Hematopoietic multipotent progenitor cell (in vitro differentiated cells): ENCODE measurements at regions not wholly inside any gene's neighbourhood (a gene's known extent, or its start where the extent isn't known, plus 50 kb on each side); places are given as distances from the start of the nearest gene placed in this dataset.
"Not testable (repeated sequence)": the region's sequence is repeated elsewhere in the genome, so short reads cannot be mapped to it uniquely, and the experiment has no call there.

Experiments used
- DNase-seq, 3 donors: peaks; one replicate each; pipeline ENCODE4 v3.0.0-alpha.2; 2011 to 2015; ENCODE audit warnings: low read depth in 2 of 3, low spot score in 2 of 3

DNA sequence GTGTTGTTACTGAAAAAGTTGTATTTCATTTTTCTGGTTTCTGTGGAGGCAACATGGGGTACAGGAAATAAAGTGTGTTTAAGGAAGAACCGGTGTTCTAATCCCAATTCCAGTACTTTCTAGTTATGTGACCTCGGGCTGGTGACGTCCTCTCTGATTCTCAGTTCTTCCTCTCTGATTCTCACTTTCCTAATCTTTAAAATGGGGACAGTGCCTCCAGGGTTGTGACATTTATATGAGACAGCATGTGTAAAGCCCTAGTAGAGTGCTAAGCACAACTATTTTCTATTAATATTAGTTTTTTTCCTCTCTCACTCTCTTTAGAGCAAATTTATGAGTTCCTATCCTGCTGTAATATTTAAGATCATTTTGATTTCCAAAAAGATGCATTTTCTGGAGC, 50.9 kb upstream of the PTPDC1 start:
- DNase-seq: no peak

DNA sequence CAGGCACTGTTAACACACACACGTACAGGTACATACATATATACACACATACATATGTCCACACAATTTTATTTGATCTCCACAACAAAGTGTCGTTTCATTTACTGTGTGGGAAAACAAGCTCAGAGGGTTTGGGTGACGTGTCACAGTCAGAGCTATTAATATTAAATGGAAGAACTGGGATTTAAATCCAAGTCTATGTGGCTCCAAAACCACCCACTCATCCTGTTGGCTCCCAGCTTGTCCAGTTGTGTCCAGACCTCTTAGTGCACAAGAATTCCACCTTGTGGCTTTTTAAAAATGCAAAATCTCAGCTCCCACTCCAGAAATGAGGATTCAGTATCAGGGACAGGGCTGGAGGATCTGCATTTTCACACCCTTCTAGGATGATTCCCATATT, 52.3 kb upstream of the PTPDC1 start:
- no peak for DNase-seq

DNA sequence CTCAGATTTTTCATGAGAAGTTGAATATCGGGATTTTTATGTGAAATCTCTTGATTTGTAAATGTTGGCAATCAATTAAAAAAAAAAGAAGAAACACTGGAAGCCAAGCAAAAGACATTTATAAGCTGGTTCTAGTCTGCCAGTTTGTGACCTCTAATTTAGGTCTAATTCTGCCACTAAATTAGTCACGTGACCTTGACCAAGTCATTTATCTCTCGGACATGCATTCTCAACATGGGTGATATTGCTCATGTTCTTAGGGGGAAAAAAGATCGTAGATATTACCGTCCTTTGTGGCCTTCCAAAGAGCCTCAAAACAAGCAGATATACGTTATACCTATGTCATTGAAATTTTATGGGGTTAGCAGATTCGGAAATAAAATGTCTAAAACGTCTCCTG, 52.9 kb upstream of the PTPDC1 start:
- DNase-seq: no peak

DNA sequence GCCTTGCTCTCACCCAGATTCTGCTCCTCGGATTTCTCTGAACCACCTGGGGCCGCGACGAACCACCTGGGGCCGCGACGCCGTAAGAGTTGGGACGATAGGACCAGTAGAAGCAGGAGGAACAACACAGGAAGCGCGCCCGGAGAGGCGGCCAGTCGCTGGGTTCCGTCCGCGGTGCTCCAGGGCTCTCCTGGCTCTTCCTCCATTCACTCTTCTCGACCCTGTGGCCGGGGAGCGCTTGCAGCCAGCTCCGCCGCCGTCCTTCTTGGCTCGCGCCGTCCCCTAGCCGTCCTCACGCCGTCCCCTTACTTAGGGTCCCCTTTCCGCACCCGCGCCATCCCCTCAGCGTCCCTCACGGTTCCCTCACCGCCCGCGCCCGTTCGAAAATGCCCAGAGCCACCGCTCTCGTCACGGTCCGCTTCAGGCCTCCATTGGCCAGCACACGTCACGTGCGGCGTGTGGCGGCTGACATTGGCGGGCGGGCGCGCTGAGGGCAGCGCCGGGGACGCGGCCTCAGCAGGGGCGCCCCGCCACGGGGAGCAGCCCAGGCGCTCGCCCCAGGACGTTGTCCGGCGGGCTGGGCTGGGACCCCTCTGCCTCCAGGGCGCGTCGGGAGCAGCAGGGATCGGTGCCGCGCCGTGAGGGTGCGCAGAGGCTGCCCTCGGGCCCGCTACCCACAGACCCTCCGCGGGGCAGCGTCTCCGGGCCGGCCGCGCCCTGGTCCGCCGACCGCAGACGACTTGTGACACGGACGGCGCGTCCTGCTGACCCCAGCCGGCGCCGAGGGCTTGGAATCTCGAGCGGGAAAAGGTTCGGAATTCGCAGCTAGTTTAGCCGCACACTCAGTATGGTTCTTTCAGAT, 53.7 kb upstream of the PTPDC1 start:
- DNase-seq: peak; percentile 58 to 87 (median 77)

DNA sequence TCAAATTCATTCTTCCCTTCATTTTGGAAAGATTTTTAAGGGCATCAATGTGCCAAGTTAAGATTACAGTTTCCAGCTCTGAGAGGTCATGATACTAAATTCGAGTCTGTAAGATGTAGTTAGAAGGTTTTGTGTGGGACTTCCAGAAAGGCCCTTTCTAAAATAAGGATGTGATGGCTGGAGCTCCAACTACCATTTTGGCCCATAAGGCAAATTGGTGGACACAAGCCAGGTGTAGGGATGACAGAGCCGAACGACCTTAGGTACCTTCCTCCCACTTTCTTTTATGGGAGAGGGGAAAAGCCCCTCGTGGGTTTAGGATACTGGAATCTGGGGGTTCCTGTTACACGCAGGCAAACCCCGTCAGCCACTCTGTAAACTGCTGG, 54.3 kb upstream of the PTPDC1 start:
- DNase-seq: no peak

DNA sequence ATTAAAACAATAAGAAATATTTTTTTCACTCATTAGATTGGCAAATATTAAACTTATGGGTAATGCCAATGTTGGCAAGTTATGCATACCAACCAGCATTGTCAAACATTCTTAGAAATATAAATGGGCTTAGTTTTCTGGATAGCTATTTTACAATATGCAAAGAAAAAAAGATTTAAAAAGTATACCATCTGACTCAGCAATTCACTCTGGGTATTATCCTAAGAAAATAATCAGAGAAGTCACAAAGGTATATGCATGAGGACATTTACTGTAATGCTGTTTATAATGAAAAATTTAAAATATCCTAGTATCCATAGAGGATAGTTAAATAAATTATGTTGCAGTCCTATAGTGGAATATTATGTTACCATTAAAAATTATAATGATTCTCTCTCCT, 57.4 kb upstream of the PTPDC1 start:
- DNase-seq: no peak

DNA sequence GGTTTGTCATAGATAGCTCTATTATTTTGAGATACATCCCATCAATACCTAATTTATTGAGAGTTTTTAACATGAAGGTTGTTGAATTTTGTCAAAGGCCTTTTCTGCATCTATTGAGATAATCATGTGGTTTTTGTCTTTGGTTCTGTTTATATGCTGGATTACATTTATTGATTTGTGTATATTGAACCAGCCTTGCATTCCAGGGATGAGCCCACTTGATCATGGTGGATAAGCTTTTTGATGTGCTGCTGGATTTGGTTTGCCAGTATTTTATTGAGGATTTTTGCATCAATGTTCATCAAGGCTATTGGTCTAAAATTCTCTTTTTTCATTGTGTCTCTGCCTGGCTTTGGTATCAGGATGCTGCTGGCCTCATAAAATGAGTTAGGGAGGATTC, 61.8 kb upstream of the PTPDC1 start:
- DNase-seq: not testable (repeated sequence)

DNA sequence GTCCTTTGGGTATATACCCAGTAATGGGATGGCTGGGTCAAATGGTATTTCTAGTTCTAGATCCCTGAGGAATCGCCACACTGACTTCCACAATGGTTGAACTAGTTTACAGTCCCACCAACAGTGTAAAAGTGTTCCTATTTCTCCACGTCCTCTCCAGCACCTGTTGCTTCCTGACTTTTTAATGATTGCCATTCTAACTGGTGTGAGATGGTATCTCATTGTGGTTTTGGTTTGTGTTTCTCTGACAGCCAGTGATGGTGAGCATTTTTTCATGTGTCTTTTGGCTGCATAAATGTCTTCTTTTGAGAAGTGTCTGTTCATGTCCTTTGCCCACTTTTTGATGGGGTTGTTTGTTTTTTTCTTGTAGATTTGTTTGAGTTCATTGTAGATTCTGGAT, 63.4 kb upstream of the PTPDC1 start:
- DNase-seq: not testable (repeated sequence)

DNA sequence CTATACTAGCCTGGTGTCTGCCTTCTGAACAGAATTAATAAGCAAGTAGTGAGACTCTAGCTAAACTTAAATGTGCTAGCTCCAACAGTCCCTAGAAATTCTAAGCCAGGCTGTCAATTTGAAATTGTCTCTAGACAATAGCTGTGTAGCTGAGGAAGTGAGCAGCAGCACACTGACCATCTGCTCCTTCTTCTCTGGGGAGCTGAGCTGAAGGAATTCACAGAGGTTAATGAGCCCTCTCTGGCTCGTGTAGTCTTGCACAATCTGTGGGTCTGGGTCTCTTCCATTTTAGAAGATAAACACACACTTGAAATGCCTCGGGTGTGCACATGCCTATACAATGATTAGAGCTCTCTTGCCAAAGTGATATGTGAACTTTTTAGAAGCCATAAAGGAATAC, 63.5 kb upstream of the BARX1 start:
- no peak for DNase-seq

DNA sequence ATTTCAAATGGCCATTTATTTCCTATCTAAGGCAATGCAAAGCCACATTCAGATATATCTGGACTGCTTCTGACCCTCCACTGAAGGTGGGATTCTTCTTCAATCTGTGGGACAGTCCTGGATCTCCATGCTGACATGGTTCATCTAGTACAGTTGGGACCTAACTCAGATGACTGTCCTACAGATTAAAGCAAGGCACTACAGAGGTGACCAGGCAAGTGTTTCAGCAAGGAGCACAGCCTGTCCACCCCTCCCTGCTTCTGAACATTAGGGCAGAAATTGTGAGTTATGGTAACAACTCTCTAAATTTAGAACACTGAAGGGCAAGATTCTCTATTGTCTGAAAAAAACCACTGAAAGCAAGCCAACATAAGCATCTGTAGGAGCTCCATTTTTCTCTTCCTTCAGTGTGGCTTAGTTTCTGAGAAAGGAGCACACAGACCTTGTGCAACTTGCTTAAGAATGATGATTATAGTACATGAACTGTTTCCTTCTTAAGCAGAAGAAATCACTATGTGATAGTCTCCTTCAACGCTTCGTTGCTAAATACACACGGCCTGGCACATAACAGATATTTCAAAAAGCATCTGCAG, 62.9 kb upstream of the BARX1 start:
- DNase-seq: no peak

DNA sequence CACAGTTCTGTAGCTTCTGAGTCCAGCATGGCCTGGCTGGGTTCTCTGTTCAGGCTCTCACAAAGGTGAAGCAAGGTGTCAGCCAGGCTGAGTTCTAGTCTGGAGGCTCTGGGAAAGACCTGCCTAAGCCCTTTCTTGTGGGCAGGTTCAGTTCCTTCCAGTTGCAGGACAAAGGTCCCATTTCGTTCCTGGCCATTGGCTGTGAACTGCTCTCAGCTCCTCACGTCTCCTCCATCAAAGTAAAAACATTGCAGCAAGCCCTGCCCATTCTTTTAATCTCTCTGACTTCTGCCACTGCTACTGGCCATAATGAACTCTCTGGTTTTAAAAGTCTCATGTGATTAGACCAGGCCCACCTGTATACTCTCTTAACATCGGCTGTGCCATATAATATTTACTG, 61.6 kb upstream of the BARX1 start:
- no peak for DNase-seq

DNA sequence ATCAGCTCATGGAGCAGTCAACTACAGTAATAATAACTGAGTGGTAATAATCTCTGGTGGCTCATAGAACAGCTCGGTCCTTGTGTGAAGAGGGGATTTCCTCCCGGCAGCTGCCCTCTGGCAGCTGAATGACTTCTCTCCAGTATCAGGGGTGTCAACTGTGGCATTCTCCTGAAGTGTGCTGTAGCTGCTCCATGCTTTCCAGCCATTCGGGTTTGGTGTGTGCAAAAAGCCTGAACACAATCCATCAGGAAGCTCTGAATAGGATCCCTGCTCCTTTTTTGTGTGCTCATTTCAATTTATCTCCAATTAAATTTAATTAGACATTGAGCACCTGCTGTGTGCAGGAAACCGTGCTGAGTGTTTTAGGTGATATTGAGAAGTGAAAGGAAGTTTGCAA, 59.8 kb upstream of the BARX1 start:
- DNase-seq: no peak

DNA sequence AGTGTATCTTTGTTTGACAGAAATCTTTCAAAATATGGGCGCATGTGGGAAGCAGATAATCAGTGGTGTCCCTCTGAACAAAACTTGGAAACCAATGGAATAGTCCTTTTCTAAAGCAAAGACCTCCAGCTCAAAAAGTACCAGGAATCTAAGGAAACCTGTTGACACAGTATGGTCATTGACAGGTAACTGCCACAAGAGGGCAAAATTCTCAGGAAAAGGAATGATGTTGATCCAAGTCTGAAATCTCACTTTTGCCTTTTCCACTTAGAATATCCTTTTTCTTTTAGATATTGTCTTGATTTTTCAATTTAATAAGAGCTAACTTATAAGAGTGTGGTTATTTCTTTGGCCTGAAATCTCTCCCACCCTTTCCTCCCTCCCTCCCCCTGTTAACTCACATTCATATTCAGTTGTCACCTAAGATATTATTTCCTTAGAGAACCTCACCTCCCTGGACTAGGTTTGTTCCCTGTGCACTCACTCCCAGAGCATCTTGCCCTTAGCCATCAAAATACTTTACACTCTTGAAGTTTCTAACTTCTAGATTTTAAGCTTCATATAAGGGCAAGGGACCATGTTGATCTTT, 59.0 kb upstream of the BARX1 start:
- DNase-seq: peak in 1 of 3 donors; percentile 38

DNA sequence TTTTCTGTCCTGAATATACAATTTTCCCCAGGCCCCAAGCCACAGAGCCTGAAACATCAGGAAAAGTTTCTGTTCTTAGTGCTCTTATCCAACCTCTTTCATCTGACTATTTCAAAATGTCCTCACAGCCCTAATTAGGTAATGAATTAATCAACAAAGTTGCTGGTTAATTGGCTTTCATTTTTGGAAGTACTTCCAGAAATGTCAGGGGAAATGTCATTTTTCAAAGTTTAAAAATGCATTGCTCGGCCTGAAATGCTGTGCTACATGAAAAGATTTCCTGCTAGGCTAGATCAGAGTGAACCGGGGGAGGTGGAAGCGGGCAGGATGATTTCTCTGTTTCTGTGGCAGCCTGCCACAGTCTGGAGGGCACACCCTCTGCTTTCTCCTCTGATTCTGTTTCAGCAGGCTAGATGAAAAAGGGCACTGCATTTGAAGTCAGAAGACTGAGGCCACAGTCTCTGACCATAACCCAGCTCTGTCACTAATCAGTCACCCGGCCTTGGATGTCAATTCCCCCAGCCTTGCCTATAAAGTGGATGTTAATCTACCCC, 55.9 kb upstream of the BARX1 start:
- no peak for DNase-seq

DNA sequence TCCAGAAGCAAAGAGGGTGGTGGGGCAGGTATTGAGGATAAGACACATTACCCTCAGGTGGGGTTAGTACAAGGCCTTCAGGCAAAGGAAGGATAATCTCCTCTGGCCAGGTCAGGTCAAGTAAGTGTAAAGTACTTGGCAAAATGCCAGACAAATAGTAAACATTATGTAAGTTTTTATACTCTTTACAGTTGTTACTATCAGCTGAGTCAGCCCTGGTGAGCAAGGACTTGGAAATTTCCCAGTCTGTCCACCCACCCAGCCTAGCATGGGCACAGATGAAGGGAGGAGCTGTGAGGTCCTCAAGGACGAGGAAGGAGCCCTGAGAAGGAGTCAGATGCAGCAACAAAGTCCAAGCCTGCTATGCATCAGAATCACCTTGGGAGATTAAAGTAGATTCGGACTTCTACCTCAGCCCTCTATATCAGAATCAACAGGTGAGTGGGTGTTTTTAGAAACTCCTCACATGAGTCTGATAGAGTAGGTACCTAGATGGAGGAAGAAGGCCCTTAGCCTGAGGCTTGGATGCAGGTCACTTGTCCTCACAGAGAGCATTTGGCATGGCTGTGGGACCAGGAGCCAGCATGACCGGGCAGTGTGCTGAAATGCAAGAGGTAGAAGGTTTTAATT, 50.2 kb upstream of the BARX1 start:
- no peak for DNase-seq
